Inflammatory macrophage treated with lipopolysaccharide for 4 hours (primary cell): ENCODE measurements at regions not wholly inside any gene's neighbourhood (a gene's known extent, or its start where the extent isn't known, plus 50 kb on each side); places are given as distances from the start of the nearest gene placed in this dataset.

Experiments used
- DNase-seq: peaks from one replicate; pipeline ENCODE4 v3.0.0-alpha.2; 2020

GRCh38 chr14:66129224-66129623 lies 356.9 kb upstream of the CCDC196 start:
- no peak for DNase-seq

GRCh38 chr14:66131111-66131510 lies 355.1 kb upstream of the CCDC196 start:
- no peak for DNase-seq

GRCh38 chr14:66133666-66134065 lies 352.5 kb upstream of the CCDC196 start:
- no peak for DNase-seq

GRCh38 chr14:66135831-66136230 lies 350.3 kb upstream of the CCDC196 start:
- no peak for DNase-seq

GRCh38 chr14:66137081-66137480 lies 349.1 kb upstream of the CCDC196 start:
- no peak for DNase-seq

- no peak for DNase-seq
These were observed 346.7 kb upstream of the CCDC196 start for GRCh38 chr14:66139432-66139831.

GRCh38 chr14:66140213-66140918 lies 345.8 kb upstream of the CCDC196 start:
- peak; percentile 6 for DNase-seq

- no peak for DNase-seq
These were observed 345.2 kb upstream of the CCDC196 start for GRCh38 chr14:66140963-66141362.

- no peak for DNase-seq
These were observed 344.4 kb upstream of the CCDC196 start for GRCh38 chr14:66141733-66142132.

- DNase-seq: no peak
These were observed 342.6 kb upstream of the CCDC196 start for GRCh38 chr14:66143387-66144112.

- no peak for DNase-seq
These were observed 333.9 kb upstream of the CCDC196 start for GRCh38 chr14:66152302-66152701.

- no peak for DNase-seq
These were observed 333.4 kb upstream of the CCDC196 start for GRCh38 chr14:66152747-66153146.

- no peak for DNase-seq
These were observed 323.1 kb upstream of the CCDC196 start for GRCh38 chr14:66163023-66163422.

GRCh38 chr14:66165337-66165736 lies 320.8 kb upstream of the CCDC196 start:
- DNase-seq: no peak

- DNase-seq: no peak
These were observed 311.7 kb upstream of the CCDC196 start for GRCh38 chr14:66174453-66174891.

- DNase-seq: no peak
These were observed 308.2 kb upstream of the CCDC196 start for GRCh38 chr14:66177935-66178334.

GRCh38 chr14:66196670-66197069 lies 289.5 kb upstream of the CCDC196 start:
- no peak for DNase-seq

GRCh38 chr14:66197276-66197675 lies 288.9 kb upstream of the CCDC196 start:
- no peak for DNase-seq

- DNase-seq: no peak
These were observed 279.6 kb upstream of the CCDC196 start for GRCh38 chr14:66206554-66206953.

- DNase-seq: no peak
These were observed 269.4 kb upstream of the CCDC196 start for GRCh38 chr14:66216763-66217162.

- no peak for DNase-seq
These were observed 266.3 kb upstream of the CCDC196 start for GRCh38 chr14:66219886-66220285.

- DNase-seq: no peak
These were observed 261.5 kb upstream of the CCDC196 start for GRCh38 chr14:66224492-66225178.

- no peak for DNase-seq
These were observed 260.8 kb upstream of the CCDC196 start for GRCh38 chr14:66225337-66225736.
